A673 (cell line): ENCODE measurements at regions not wholly inside any gene's neighbourhood (a gene's known extent, or its start where the extent isn't known, plus 50 kb on each side); places are given as distances from the start of the nearest gene placed in this dataset.

Experiments
- BruUV-seq: library from RNA; stranded (reverse); fragments of 400-500 nt; replicated peaks from 2 replicates; lab custom pipeline; 2021; lab: Mats Ljungman, UMichigan
- CTCF ChIA-PET: fragments of 300-600 bp; sonication (Branson Sonifier 250); formaldehyde crosslinking; loops from one replicate; lab custom pipeline; 2022; ENCODE audit warnings: antibody characterized with exemption; lab: Charles Lee
- POLR2A ChIA-PET: fragments of 300-600 bp; sonication (Branson Sonifier 250); formaldehyde crosslinking; loops from one replicate; lab custom pipeline; 2022; ENCODE audit warnings: antibody characterized with exemption; ENCODE audit not compliant: low non-redundant PET; lab: Charles Lee
- DNase-seq: peaks from one replicate; pipeline ENCODE4 v3.0.0-alpha.2; 2015; ENCODE audit warnings: low spot score
- H3K27ac ChIP-seq: fragments of 200-600 bp; sonication (generic); 2 replicates; pipeline ENCODE4 v1.5.1; 2016; ENCODE audit warnings: mixed run types, low read depth, mild to moderate bottlenecking, mixed read lengths, antibody characterized with exemption, low read length; ENCODE audit not compliant: poor library complexity, severe bottlenecking
- H3K27me3 ChIP-seq: fragments of 200-600 bp; sonication (generic); replicated peaks from 2 replicates; pipeline ENCODE4 v1.6.1; 2017; ENCODE audit warnings: mixed run types, low read depth, mild to moderate bottlenecking, mixed read lengths, antibody characterized with exemption, low read length; ENCODE audit not compliant: insufficient read depth, poor library complexity
- H3K36me3 ChIP-seq: fragments of 200-600 bp; sonication (generic); 2 replicates; pipeline ENCODE4 v1.6.1; 2016; ENCODE audit warnings: mixed run types, mild to moderate bottlenecking, mixed read lengths, antibody characterized with exemption, low read length; ENCODE audit not compliant: insufficient read depth, poor library complexity, severe bottlenecking
- H3K4me1 ChIP-seq: fragments of 200-600 bp; sonication (generic); 2 replicates; pipeline ENCODE4 v1.6.1; 2017; ENCODE audit warnings: mixed run types, mild to moderate bottlenecking, mixed read lengths, antibody characterized with exemption, low read length; ENCODE audit not compliant: insufficient read depth, poor library complexity, severe bottlenecking
- H3K4me3 ChIP-seq: fragments of 200-600 bp; sonication (generic); 2 replicates; pipeline ENCODE4 v1.5.1; 2016; ENCODE audit warnings: low read depth, mixed run types, mild to moderate bottlenecking, mixed read lengths, low read length; ENCODE audit not compliant: poor library complexity, severe bottlenecking
- H3K9me3 ChIP-seq: fragments of 200-600 bp; sonication (generic); 2 replicates; pipeline ENCODE4 v1.6.1; 2016; ENCODE audit warnings: mixed run types, low read depth, mild to moderate bottlenecking, mixed read lengths, antibody characterized with exemption, low read length; ENCODE audit not compliant: poor library complexity, severe bottlenecking
- EZH2 ChIP-seq: fragments of 200-600 bp; sonication (generic); IDR thresholded peaks from 2 replicates; pipeline ENCODE4 v1.6.1; 2017; ENCODE audit warnings: borderline replicate concordance, low read depth, mild to moderate bottlenecking, mixed read lengths, antibody characterized with exemption, low read length; ENCODE audit not compliant: poor library complexity, severe bottlenecking
- intact Hi-C: fragments of 100-400 bp; cut with micrococcal nuclease; formaldehyde crosslinking; loops from one replicate; pipeline ENCODE4 v1.10.0; 2022; ENCODE audit not compliant: unreplicated experiment
- TF ChIP-seq, protein P1 (sequence below): fragments of 300-800, 200-600 bp; sonication (generic); conservative IDR thresholded peaks from 2 replicates; pipeline ENCODE4 v1.5.1; 2017; ENCODE audit warnings: low read depth, mild to moderate bottlenecking, antibody characterized with exemption, low read length, moderate library complexity, mixed read lengths

DNA sequence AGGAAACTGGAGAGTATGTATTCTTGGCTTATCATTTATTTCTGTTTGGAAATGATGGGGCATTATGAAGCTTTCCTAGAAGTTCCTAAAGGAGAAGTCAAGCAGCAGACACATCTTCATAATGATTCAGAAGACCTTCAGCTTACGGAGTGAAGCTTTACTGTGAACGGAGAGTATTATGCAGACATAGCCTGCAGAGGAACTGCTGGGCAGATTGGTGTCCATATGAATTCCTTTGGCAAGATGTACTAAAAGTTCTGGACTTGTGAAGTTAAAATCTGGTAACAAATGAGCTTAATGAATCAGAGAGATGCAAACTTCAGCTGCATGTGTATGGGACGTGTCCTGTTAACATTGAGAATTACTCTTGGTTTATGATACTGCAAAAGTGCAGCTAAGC, 60.1 kb downstream of the NABP1 start:
- DNase-seq, result no peak
- no peaks in the 10 kb centered on the region for H3K36me3 ChIP-seq
- no TSS peak for BruUV-seq
- peaks cover 10% of the 10 kb centered on the region for H3K4me1 ChIP-seq
- no peak for TF ChIP-seq EZH2
- TF ChIP-seq, protein P1, sequence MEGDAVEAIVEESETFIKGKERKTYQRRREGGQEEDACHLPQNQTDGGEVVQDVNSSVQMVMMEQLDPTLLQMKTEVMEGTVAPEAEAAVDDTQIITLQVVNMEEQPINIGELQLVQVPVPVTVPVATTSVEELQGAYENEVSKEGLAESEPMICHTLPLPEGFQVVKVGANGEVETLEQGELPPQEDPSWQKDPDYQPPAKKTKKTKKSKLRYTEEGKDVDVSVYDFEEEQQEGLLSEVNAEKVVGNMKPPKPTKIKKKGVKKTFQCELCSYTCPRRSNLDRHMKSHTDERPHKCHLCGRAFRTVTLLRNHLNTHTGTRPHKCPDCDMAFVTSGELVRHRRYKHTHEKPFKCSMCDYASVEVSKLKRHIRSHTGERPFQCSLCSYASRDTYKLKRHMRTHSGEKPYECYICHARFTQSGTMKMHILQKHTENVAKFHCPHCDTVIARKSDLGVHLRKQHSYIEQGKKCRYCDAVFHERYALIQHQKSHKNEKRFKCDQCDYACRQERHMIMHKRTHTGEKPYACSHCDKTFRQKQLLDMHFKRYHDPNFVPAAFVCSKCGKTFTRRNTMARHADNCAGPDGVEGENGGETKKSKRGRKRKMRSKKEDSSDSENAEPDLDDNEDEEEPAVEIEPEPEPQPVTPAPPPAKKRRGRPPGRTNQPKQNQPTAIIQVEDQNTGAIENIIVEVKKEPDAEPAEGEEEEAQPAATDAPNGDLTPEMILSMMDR, result no peak
- CTCF ChIA-PET, result no interaction called here
- no peaks in the 10 kb centered on the region for H3K9me3 ChIP-seq
- no peaks in the 10 kb centered on the region for H3K27me3 ChIP-seq
- H3K27ac ChIP-seq, result no peak overlapping the region
- intact Hi-C loops, result no loop called here
- H3K4me3 ChIP-seq, result no peak overlapping the region
- POLR2A ChIA-PET, result no interaction called here

DNA sequence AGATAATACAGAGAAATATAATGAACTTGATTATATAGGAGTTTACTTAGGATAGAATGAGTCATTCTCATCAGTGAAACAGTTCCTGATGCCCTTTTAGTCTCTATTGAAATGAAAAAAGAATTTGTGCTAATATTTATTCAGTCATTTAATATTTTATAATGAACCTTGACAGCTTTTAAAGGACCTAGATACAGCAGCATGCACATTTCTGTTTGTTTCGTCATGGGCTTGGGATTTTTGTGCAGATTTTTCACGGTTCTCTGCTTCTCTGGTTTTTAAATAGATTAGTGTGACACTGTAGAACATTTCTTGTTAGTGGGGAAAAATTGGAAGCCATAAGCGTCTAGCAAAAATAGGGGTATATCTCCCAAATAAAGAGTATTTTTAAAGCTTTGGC, 60.7 kb downstream of the NABP1 start:
- Histone ChIP-seq H3K27ac (peak overlapping the region; percentile 29), H3K36me3 (no peaks in the 10 kb centered on the region), H3K9me3 (no peaks in the 10 kb centered on the region), H3K4me3 (no peak overlapping the region), H3K4me1 (peaks cover 10% of the 10 kb centered on the region), H3K27me3 (no peaks in the 10 kb centered on the region)
- TF ChIP-seq, protein P1, result no peak
- no peak for TF ChIP-seq EZH2
- intact Hi-C loops, result no loop called here
- DNase-seq, result peak; percentile 33
- CTCF ChIA-PET, result no interaction called here
- POLR2A ChIA-PET, result no interaction called here
- BruUV-seq, result no TSS peak

DNA sequence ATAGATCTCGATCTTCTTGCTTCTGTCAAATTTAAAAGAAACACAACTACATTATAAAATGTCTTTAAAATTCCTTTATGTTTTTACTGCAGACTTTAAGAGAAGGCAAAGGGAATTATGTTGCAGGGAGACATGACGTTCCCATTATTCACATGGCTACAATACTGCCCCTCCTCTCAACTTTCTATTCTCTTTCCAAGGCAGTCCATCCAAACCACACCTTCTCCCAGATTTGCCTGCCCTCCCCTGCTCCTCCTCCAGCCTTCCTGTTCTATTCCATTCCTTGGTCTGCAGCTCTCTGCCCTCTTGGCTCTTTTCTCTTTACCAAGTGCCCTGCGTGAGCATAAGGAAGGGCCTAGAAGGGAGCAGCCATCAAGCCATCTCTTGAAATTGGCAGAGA, 61.3 kb downstream of the NABP1 start:
- Histone ChIP-seq H3K36me3 (no peaks in the 10 kb centered on the region), H3K9me3 (no peaks in the 10 kb centered on the region), H3K27ac (peak overlapping the region; percentile 29), H3K4me1 (peaks cover 10% of the 10 kb centered on the region), H3K27me3 (no peaks in the 10 kb centered on the region), H3K4me3 (no peak overlapping the region)
- CTCF ChIA-PET, result no interaction called here
- DNase-seq, result no peak
- BruUV-seq, result no TSS peak
- no peak for TF ChIP-seq EZH2
- TF ChIP-seq, protein P1, result no peak
- POLR2A ChIA-PET, result no interaction called here
- intact Hi-C loops, result no loop called here
